Hippocampal formation (tissue), 2 donors: ENCODE measurements at regions not wholly inside any gene's neighbourhood (a gene's known extent, or its start where the extent isn't known, plus 50 kb on each side); places are given as distances from the start of the nearest gene placed in this dataset.
A peak's percentile ranks its signal among the peaks of the same experiment; 100 is the strongest.
"Not testable (repeated sequence)": the region's sequence is repeated elsewhere in the genome, so short reads cannot be mapped to it uniquely, and the experiment has no call there.

Experiments used
- DNase-seq, 2 donors: peaks; one replicate each; lab custom pipeline; 2025; lab: John Stamatoyannopoulos, UW

DNA sequence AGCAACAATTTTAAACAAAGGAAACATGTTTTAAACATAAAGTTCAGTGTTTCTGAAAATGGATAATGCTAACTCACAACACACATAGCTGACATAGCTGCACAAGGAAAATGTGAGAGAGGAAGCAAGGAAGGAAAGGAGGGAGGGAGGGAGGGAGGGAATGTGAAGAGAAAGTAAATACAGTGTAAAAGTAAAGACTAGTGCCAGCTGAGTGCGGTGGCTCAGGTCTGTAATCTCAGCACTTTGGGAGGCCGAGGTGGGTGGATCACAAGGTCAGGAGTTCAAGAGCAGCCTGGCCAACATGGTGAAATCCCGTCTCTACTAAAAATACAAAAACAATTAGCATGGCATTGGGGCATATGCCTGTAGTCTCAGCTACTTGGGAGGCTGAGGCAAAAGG is 373.7 kb upstream of the CXADR start:
- DNase-seq: not testable (repeated sequence)

DNA sequence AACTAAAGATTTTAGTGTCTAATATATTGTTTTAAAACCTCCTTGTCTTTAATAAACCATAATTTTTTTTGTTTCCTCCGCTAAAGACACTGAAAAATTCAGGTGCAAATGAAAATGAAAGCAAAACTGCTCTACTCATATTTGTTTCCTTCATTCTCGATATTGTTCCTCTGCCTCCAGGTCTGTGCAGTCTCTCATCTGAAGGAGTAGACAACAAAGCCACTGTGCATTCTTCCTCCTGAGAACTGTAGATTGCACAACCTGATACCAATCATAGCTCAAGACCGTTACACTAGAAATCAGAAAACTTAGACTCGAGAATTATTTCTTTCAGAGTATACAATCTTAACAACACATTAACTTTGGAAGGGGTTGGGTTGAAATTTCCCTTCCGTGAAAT is 373.1 kb upstream of the CXADR start:
- DNase-seq: no peak

DNA sequence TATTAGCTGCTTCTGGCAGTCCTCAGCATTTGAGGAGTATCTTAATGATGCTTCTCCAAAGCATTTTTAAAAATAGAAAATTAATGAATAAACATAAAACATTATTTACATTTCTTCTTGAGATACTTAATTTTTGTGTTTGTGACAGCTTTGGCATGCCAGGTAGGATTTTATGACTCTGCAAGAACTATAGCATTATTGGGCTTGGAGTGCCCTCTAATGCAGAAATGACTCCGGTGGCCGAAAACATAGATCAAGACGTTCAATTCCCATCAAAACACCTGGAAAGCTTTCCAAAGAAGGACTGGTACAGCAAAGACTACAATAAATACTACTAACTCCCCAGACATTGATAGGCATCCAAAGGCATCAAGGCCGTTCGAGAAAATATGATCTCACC is 366.4 kb upstream of the CXADR start:
- DNase-seq: no peak

DNA sequence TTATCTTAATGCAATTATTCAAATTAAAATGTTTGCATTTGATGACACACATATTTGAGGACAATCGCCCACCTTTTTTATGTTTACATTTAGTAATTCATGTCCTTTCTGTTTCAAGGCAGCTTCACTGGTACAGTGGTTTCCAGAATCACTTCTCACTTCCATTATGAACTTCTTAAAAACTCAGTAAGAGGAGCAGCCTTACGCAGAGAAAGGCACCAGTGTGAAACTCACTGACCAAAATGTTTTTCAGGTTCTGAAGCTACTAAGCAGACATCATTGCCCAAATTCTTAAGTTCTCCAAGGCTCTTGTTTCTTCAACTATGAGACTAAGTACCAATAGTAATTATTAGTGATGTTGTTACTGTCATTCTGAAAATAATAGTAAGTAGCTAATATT is 353.1 kb upstream of the CXADR start:
- no peak for DNase-seq

DNA sequence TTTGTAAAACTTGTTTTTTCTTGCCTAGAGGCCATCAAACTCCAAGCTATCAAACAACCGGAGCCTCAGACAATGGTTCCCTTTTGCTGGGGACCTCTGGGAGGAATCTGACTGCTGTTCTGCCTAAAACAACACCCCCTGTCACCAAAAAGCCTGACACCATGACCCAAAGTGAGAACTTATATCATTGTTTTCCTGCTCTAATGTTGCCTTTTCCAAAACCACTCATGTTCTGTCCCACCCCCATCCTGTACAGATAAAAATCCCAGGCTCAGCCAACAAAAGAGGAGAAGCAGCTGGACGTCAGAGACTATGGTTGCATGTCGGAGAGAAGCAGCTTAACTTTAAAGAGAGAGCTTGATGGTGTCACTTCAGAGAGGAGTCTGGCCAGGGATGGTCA is 327.2 kb upstream of the CXADR start:
- DNase-seq: no peak

DNA sequence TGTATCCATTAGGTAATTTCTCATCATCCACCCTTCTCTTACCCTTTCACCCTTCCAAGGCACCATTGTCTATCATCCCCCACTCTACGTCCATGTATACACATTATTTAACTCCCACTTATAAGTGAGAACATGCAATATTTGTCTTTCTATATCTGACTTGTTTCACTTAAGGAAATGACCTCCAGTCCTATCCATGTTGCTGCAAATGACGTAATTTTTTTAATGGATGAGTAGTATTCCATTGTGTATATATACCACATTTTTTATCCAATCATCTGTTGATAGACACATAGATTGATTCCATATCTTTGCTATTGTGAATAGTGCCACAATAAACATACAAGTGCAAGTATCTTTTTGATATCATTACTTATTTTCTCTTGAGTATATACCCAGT is 322.9 kb upstream of the CXADR start:
- no peak for DNase-seq

DNA sequence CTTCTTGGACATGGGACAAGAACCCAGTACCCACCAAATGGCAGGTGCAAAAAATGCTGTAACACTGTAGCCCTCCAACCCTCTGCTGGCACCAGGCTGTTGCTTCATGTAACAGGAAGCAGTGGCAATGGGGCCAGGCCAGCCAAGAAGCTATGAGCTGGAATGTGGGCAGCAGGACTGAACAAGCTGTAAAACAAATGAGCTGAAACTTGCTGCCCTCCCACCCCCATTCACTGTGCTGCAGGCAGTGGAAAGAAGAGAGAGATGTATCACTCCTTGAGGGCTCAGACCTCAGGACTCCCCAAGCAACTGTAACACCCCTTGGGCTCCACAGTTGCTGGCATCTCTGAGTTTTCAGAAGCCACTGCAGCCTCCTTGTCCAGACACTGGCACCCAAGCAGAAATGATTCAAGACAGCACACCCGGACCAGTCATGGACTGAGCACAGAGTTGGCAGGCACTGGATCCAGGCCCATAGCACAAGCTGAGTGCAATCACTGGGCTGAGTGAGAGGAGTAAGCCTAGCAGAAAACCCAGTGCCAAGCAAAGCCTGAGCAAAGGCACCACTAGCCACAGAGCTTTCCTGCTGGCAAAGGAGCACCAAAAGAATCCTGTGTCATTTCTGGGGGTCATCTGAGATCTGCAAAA is 321.4 kb upstream of the CXADR start:
- DNase-seq: no peak

DNA sequence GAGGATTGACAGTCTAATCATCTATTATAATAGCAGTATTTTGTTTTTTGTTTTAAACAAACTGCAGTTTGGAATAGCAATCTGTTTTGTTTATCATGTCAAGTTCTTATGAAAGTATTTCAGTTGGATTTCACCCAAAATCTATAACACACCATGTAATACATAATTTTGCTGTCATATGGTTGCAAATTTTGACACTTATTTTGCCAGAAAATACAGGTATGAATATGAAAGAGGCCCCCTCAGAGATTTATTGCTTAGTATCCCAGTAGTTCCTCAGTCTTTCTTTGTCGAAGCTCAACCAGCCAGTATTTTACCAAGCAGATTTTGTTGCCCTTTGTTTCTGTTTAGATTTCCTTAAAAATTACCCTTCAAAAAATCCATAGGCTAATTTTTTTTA is 317.5 kb upstream of the CXADR start:
- DNase-seq: no peak

DNA sequence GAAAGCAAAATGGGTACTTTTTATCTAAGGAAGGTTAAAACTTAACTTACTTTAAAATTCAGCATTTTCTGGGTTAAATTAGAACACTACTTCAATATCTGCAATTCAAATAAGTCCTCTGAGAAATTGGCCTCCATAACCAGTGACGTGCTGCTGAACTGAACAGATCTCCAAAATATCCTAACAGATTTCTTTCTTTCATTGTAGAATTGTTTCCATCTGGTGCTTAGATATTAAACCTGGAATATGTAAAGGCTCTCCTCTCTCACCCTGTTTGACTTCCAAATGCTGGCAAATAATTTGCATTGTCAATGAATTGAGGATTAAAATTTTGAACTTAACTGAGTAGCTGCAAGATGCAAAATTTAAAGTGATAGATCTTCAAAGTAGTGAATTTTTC is 316.9 kb upstream of the CXADR start:
- peak in 1 of 2 donors; percentile 30 for DNase-seq

DNA sequence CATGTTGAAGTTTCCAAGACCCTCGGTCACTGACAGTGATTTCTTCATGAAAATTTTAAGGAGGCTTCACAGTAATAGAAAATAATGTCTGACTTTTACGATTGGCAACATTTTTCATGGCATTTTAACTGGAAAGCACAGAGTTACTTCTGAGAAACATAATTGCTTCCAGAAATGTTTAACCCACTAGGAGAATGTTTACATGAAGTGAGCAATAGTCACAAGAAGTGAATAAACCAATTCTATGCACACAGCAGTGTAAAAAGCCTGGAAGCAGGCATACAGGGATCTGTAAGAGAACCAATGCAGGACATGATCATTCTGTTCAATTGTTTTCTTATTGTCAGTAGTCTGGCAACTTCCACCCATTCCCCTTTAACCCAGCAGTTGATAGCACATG is 316.2 kb upstream of the CXADR start:
- DNase-seq: no peak

DNA sequence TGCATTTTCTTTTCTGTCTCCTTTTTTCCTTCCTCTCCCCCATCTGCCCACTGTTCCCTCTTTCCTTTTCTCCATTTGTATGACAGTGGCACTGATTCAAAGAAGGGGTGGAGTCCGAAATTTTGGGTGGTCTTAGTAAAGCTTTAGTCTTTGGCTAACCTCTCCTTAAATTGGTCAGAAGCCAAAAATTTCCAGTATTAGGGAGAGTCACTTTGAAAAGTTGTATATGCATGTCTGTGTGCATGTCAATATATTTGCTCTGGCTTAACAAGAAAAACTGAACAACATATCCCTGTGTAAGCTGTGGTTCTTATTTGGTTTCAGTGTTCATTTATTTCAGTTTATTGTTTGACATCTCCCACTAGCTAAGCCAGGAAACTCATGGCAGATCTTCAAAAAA is 314.8 kb upstream of the CXADR start:
- DNase-seq: no peak

DNA sequence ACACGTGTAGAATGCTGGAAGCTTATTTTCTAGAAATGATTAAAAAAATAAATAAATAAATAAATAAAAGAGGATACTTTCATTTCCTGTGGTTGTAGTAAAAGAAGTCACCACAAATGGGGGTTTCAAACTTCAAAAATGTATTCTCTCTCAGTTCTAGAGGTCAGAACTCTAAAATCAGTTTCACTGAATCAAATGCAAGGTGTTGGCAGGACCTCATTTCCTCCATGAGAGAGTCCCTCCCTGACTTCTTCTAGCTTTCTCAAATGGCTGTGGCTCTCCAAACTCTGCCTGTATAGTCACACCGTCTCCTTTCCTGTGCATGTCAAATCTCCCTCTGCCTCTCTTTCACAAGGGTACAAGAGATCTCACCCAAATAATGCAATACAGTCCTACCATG is 312.6 kb upstream of the CXADR start:
- DNase-seq: no peak

DNA sequence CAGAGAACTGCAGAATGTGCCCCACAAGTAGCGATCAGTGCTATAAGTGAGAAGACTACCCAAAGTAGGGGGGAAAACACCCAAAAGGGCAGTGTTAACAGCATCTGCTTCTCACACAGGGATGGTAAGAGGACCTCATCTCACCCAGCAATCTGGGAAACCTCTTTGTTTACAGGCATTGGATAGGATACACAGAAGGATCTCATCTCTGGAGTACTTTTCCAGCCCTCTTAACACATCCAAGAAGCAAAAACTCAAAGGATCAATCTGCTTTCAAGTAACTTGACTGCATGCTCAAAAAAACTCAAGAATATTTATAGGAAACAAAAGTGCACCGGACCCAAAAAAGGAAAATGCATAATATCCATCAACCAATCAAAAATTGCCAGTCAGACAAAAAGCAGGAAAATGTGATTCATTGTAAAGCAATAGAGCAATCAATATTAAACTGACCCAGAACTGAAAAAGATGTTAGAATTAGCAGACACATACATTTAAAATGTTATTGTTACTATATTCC is 311.0 kb upstream of the CXADR start:
- DNase-seq: no peak

DNA sequence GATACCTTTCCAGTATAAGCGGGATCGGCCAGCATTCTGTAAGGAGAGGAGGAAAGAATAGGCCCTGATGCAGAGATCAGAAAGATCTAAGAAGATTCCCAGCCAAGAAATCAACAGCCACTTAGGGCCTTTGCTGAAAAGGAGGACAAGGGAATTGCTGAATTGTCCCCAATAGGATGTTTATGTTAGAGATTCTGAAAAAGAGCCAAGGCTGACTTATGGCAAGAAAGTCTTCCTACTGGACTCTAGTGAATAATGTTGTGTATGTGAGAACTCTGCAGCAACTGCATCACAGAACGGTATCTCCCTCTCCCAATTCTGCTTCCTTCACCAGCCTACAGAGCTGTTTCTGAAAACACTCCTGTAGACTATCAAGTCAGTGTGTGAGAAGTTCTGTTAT is 298.0 kb upstream of the CXADR start:
- DNase-seq: no peak

DNA sequence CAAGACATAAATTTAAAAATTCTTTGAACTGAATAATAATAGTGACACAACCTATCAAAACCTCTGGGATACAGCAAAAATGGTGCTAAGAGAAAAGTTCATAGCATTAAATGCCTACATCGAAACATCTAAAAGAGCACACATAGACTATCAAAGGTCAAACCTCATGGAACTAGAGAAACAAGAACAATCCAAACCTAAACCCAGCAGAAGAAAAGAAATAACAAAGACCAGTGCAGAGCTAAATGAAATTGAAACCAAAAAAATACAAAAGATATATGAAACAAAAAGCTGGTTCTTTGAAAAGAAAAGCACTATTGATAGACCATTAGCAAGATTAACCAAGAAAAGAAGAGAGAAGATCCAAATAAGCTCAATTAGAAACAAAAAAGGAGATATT is 293.8 kb upstream of the CXADR start:
- not testable (repeated sequence) for DNase-seq

DNA sequence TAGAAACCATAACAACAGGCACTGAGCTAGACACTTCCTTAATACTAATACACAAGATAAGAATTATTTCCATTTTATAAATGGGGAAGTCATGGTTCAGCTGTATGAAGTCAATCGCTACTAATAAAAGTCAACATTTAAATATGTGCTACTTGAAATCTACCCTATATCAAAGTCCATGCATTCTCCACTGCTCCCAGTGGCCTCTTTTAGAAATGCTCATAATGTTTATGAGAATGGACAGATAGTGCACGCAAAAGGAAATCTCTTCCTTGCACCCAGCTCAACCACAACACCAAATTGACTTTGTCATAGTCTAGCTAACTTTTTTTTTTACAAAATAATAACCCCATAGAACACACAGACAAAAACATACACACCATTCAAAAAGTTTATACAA is 281.7 kb upstream of the CXADR start:
- no peak for DNase-seq

DNA sequence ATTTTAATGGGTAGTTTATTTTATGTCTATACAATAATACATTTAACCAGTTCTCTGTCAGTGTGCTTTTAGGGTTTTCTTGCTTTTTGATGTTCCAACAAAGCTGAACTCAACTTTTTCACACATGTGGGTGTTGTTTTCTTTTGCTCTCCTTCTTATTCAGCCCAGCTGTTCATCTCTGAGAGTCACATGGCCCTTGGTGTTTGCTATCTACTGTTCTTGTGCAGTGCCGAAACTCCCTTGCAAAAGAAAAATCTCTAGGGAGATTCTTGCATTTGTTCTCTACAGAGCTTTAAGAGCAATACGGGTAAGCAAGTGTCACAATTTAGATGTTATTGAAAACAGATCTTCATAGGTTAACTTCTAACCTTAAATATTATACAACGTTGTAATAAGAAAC is 281.1 kb upstream of the CXADR start:
- no peak for DNase-seq

DNA sequence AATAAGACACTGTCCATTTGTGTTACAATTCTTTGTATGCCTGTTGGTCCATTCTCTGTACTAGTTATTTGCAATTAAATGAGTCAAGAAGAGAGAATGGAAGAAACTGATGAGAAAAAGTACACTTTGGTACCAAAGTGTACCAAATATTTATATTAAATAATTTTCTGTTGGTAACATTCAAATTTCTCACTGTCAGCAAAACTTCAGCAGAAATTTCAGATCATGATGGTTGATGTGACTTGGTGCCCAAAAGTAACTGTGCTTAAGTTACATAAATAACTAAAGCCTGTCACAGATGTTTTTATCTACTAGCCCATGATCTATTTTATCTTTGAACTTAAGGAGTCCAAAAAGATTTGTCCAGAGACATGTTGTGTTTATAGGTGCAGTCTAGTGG is 274.4 kb upstream of the CXADR start:
- DNase-seq: no peak

DNA sequence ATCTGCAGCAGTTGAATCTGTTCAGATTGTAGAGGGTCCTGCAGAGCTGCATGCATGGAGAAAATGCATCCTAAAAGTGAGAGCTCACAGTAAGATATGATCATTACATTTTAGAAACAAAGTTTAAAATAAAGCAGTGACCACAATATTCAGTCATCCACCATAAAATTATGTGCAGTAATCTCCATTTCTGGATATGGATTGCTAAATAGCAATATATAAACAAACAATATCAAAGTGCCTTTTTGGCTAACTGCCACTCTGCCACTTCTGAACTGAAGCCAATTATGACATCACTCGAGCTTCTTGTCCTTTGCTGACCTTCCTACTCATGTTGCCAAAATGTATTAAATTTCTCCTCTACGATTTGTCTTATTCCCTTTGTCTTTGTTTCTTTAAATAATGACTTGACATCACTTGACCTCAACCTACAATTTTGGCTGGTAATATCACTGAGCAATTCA is 262.0 kb upstream of the CXADR start:
- DNase-seq: no peak

DNA sequence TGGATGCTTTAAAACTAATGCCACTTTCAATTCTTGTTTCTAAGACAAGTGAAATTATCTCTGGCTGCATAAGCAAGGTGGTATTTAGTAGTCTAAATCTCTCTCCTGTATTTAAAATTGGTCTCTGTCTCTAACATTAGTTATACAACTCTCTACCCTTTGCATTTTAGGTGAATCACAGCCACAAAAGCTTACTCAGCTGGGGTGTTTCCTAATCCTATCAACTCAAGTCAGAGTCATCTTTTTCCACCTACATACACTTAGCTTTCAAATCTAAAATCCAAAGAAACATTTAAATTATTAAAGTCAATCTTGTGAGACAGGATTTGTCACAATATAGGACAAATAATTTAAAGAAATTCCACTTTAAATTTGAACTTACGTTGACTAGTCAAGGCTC is 255.1 kb upstream of the CXADR start:
- no peak for DNase-seq

DNA sequence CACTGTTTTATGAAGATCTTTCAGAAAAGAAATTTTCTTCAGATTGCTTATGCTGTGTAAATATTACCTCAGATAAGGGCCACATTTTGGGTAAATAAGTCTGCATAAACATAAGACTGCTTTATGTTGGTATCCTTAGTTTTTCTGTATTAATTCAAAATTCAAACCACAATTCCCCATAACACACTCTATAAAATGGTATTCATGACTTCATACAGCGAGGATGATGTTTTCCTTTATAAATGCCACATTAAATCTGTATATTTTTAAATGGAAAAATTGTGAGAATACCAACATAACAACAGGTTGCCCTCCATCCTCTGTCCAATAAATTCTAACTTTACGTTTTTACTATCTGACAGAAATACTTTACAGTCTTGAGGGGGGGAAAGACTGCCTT is 248.7 kb upstream of the CXADR start:
- DNase-seq: no peak

DNA sequence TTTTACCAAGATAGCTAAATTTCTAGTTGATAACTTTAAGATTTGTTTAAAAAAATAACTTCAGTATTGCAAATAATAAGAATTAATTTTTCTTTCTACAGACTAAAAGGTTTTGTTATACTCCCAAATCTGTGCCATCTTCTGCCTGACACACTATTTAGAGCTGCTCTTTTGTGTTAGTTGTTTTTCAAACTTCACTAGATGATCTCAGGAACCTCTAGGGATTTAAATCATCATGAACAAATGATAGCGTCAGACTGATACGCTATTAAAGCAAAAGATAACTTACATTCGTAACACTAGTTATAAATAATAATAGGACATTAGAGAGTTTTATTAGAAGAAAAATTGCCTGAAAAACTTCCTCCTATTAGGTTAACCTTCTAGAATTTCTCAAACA is 243.1 kb upstream of the CXADR start:
- no peak for DNase-seq

DNA sequence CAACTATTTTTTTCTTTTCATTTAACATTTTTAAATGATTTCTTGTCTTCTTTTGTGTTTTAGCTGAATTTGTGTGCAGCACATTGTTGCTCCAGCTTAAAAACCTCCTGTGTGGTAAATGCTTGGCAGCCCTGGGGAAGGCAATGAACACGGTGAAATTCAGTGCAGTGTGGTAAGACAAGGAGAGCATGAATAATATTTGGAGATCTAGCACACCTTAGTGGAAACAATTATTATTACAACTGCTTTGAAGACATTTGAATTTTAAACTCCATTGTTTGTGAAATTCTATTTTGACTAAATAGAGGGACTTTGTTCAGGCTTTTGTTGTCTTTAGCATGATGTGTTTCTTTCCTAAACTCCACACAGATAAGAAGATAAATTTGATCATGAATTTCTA is 242.6 kb upstream of the CXADR start:
- DNase-seq: peak in 1 of 2 donors; percentile 90

DNA sequence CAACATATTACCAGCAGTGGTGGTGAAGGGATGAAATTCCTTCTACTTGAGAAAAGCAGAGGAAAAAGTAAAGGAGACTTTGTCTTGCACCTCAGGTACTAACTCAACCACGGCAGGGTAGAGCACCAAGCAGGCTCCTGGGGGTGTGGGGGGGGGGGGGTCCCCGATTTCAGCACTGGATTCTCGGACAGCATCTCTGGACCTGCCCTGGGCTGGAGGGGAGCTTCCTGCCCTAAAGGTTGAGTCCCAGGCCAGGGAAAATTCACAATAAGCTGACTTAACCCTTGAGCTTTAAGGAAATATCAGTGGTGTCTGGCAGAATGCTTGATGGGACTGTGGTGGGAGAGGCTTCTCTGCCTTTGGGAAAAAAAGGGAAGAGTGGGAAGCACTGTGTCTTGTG is 233.2 kb upstream of the CXADR start:
- no peak for DNase-seq
